ENCODE measurements at regions not wholly inside any gene's neighbourhood (a gene's known extent, or its start where the extent isn't known, plus 50 kb on each side); places are given as distances from the start of the nearest gene placed in this dataset.

GRCh38 chr9:18255158-18255629 is 218.8 kb upstream of the ADAMTSL1 start (continued):
- no peak for TF ChIP-seq ZBTB39 (CRISPR knock-in tag; IDR thresholded peaks at IDR 0.05)

DNA sequence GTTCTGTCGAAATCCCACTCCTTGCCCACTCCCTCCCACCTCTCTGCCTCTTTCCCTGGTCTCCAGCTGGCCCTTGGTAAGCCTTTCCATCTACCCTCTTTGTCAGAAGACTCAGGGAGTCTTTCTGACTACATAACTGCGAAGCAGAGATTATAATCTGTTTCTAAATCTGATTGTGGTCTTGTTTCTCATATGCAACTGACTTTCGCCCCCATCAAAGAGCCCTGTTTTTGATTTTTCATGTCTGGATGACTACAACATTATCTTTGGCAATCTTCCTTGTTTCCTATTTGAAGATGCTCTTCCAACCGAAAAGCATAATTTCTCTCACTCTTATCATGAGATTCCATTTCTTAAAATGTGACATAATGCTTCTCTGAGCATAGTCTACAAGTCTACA is 218.2 kb upstream of the ADAMTSL1 start:
- no peaks in the 10 kb centered on the region for H3K36me3 ChIP-seq (replicated peaks in 1 of 2; ENCODE audit: control insufficient read depth in 1 of 2, insufficient read depth in 2 of 2, low read length in 2 of 2)
- H3K4me2 ChIP-seq (ENCODE audit: low read depth, low read length): no peak overlapping the region
- in situ Hi-C loops (cut with HindIII; ENCODE audit: extremely low pct_ligation_motif_present, low pct_unique_long_range_greater_than_20kb): loop anchor here (5.0 to 25.0 kb wide), 2 partner anchors 557 to 772 kb away; no protein-coding TSS in a partner anchor
- no TSS peak for BruUV-seq (replicated peaks)
- H2AFZ ChIP-seq (ENCODE audit: low read length): no peak overlapping the region
- ATAC-seq: no peak
- H3K9me3 ChIP-seq (ENCODE audit: low read length): no peaks in the 10 kb centered on the region
- no peaks in the 10 kb centered on the region for H3K79me2 ChIP-seq (ENCODE audit: insufficient read depth, low read length)
- intact Hi-C loops (cut with micrococcal nuclease; ENCODE audit: unreplicated experiment): loop anchor here (1.0 kb wide), 3 partner anchors 187 to 774 kb away; no protein-coding TSS in a partner anchor
- POLR2A ChIA-PET: no interaction called here
- H3K9ac ChIP-seq (ENCODE audit: insufficient read depth, low read depth, low read length): no peak overlapping the region
- H3K4me1 ChIP-seq (ENCODE audit: insufficient read depth, low read length): no peaks in the 10 kb centered on the region
- H4K20me1 ChIP-seq (ENCODE audit: insufficient read depth, low read length): no peaks in the 10 kb centered on the region
- CTCF ChIA-PET (ENCODE audit: low intra/inter-chr PET ratio, low total read pairs): interaction anchor here (1.9 to 2.2 kb wide), 2 partner anchors 187 to 773 kb away, joined by 13 to 24 read pairs; no protein-coding TSS in a partner anchor
- DNase-seq (ENCODE audit: low spot score): no peak
- FAIRE-seq: no peak
- no peak overlapping the region for H3K27ac ChIP-seq (ENCODE audit: extremely low read length, insufficient read depth, low read length)
- no peak overlapping the region for H3K4me3 ChIP-seq (replicated peaks in 1 of 3; ENCODE audit: insufficient read depth in 1 of 3, low read depth in 2 of 3, low read length in 3 of 3)
- WGBS (ENCODE audit: low lambda C conversion rate): 2% methylated on average over 4 of the region's 4 CpGs
- H3K27me3 ChIP-seq (ENCODE audit: control insufficient read depth in 1 of 2, insufficient read depth in 2 of 2, low read length in 2 of 2): no peaks in the 10 kb centered on the region
- no peak for TF ChIP-seq SALL1 (CRISPR knock-in tag; IDR thresholded peaks at IDR 0.05)
- TF ChIP-seq ZNF720 (CRISPR knock-in tag; IDR thresholded peaks at IDR 0.05): no peak
- TF ChIP-seq ZNF430 (CRISPR knock-in tag; IDR thresholded peaks at IDR 0.05): no peak
- no peak for TF ChIP-seq HNRNPH1 (optimal IDR thresholded peaks at IDR 0.05; ENCODE audit: low read depth, low read length)
- no peak for TF ChIP-seq SUZ12 (IDR thresholded peaks at IDR 0.05; ENCODE audit: low read depth, low read length)
- TF ChIP-seq, protein P1, sequence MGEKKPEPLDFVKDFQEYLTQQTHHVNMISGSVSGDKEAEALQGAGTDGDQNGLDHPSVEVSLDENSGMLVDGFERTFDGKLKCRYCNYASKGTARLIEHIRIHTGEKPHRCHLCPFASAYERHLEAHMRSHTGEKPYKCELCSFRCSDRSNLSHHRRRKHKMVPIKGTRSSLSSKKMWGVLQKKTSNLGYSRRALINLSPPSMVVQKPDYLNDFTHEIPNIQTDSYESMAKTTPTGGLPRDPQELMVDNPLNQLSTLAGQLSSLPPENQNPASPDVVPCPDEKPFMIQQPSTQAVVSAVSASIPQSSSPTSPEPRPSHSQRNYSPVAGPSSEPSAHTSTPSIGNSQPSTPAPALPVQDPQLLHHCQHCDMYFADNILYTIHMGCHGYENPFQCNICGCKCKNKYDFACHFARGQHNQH (CRISPR knock-in tag; IDR thresholded peaks at IDR 0.05): no peak
- no peak for TF ChIP-seq ZNF281 (CRISPR knock-in tag; IDR thresholded peaks at IDR 0.05; ENCODE audit: borderline replicate concordance)
- TF ChIP-seq, protein P2, sequence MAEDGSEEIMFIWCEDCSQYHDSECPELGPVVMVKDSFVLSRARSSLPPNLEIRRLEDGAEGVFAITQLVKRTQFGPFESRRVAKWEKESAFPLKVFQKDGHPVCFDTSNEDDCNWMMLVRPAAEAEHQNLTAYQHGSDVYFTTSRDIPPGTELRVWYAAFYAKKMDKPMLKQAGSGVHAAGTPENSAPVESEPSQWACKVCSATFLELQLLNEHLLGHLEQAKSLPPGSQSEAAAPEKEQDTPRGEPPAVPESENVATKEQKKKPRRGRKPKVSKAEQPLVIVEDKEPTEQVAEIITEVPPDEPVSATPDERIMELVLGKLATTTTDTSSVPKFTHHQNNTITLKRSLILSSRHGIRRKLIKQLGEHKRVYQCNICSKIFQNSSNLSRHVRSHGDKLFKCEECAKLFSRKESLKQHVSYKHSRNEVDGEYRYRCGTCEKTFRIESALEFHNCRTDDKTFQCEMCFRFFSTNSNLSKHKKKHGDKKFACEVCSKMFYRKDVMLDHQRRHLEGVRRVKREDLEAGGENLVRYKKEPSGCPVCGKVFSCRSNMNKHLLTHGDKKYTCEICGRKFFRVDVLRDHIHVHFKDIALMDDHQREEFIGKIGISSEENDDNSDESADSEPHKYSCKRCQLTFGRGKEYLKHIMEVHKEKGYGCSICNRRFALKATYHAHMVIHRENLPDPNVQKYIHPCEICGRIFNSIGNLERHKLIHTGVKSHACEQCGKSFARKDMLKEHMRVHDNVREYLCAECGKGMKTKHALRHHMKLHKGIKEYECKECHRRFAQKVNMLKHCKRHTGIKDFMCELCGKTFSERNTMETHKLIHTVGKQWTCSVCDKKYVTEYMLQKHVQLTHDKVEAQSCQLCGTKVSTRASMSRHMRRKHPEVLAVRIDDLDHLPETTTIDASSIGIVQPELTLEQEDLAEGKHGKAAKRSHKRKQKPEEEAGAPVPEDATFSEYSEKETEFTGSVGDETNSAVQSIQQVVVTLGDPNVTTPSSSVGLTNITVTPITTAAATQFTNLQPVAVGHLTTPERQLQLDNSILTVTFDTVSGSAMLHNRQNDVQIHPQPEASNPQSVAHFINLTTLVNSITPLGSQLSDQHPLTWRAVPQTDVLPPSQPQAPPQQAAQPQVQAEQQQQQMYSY (CRISPR knock-in tag; IDR thresholded peaks at IDR 0.05): no peak
- TF ChIP-seq ZNF605 (CRISPR knock-in tag; IDR thresholded peaks at IDR 0.05): no peak
- TF ChIP-seq NFIC (IDR thresholded peaks at IDR 0.05; ENCODE audit: low read length): no peak
- TF ChIP-seq, protein P3, sequence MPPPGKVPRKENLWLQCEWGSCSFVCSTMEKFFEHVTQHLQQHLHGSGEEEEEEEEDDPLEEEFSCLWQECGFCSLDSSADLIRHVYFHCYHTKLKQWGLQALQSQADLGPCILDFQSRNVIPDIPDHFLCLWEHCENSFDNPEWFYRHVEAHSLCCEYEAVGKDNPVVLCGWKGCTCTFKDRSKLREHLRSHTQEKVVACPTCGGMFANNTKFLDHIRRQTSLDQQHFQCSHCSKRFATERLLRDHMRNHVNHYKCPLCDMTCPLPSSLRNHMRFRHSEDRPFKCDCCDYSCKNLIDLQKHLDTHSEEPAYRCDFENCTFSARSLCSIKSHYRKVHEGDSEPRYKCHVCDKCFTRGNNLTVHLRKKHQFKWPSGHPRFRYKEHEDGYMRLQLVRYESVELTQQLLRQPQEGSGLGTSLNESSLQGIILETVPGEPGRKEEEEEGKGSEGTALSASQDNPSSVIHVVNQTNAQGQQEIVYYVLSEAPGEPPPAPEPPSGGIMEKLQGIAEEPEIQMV (CRISPR knock-in tag; IDR thresholded peaks at IDR 0.05; ENCODE audit: low read depth): no peak

All from HepG2 (cell line).